Femur (tissue), 1 donor: ENCODE measurements at regions not wholly inside any gene's neighbourhood (a gene's known extent, or its start where the extent isn't known, plus 50 kb on each side); places are given as distances from the start of the nearest gene placed in this dataset.
"Not testable (repeated sequence)": the region's sequence is repeated elsewhere in the genome, so short reads cannot be mapped to it uniquely, and the experiment has no call there.

ENCODE experiments used
- DNase-seq: peaks from one replicate; pipeline ENCODE4 v3.0.0-alpha.2; 2017

GRCh38 chr4:116536024-116536423 is 549.4 kb downstream of the TRAM1L1 start:
- not testable (repeated sequence) for DNase-seq

- no peak for DNase-seq
Measured at GRCh38 chr4:116531870-116532269, 553.5 kb downstream of the TRAM1L1 start.

- DNase-seq = no peak
Measured at GRCh38 chr4:116531026-116531425, 554.4 kb downstream of the TRAM1L1 start.

GRCh38 chr4:116530048-116530447 is 555.3 kb downstream of the TRAM1L1 start:
- no peak for DNase-seq

GRCh38 chr4:116529129-116529528 is 556.2 kb downstream of the TRAM1L1 start:
- DNase-seq = no peak

GRCh38 chr4:116522922-116523321 is 562.5 kb downstream of the TRAM1L1 start:
- DNase-seq = no peak

- no peak for DNase-seq
Measured at GRCh38 chr4:116520886-116521285, 564.5 kb downstream of the TRAM1L1 start.

- DNase-seq = no peak
Measured at GRCh38 chr4:116516711-116517110, 568.7 kb downstream of the TRAM1L1 start.

GRCh38 chr4:116515959-116516358 is 569.4 kb downstream of the TRAM1L1 start:
- no peak for DNase-seq

GRCh38 chr4:116512552-116512951 is 572.8 kb downstream of the TRAM1L1 start:
- DNase-seq = no peak

GRCh38 chr4:116501954-116502353 is 583.4 kb downstream of the TRAM1L1 start:
- no peak for DNase-seq

- no peak for DNase-seq
Measured at GRCh38 chr4:116500225-116500624, 585.2 kb downstream of the TRAM1L1 start.

- no peak for DNase-seq
Measured at GRCh38 chr4:116489739-116490138, 595.6 kb downstream of the TRAM1L1 start.

- DNase-seq = no peak
Measured at GRCh38 chr4:116486401-116486800, 599.0 kb downstream of the TRAM1L1 start.

GRCh38 chr4:116480546-116480945 is 604.8 kb downstream of the TRAM1L1 start:
- no peak for DNase-seq

GRCh38 chr4:116478343-116478742 is 607.0 kb downstream of the TRAM1L1 start:
- DNase-seq = no peak

- DNase-seq = no peak
Measured at GRCh38 chr4:116469582-116469981, 615.8 kb downstream of the TRAM1L1 start.

GRCh38 chr4:116453127-116453526 is 632.2 kb downstream of the TRAM1L1 start:
- no peak for DNase-seq

- no peak for DNase-seq
Measured at GRCh38 chr4:116449764-116450163, 635.6 kb downstream of the TRAM1L1 start.

GRCh38 chr4:116444117-116444516 is 641.3 kb downstream of the TRAM1L1 start:
- no peak for DNase-seq

GRCh38 chr4:116438981-116439729 is 646.2 kb downstream of the TRAM1L1 start:
- DNase-seq = no peak

GRCh38 chr4:116438417-116438816 is 647.0 kb downstream of the TRAM1L1 start:
- DNase-seq = no peak

GRCh38 chr4:116427666-116428065 is 657.7 kb downstream of the TRAM1L1 start:
- no peak for DNase-seq

- DNase-seq = no peak
Measured at GRCh38 chr4:116413222-116413621, 672.2 kb downstream of the TRAM1L1 start.

GRCh38 chr4:116401293-116401692 is 684.1 kb downstream of the TRAM1L1 start:
- DNase-seq = no peak
